MV-4-11 (cell line): ENCODE measurements at regions not wholly inside any gene's neighbourhood (a gene's known extent, or its start where the extent isn't known, plus 50 kb on each side); places are given as distances from the start of the nearest gene placed in this dataset.
"Not testable (repeated sequence)": the region's sequence is repeated elsewhere in the genome, so short reads cannot be mapped to it uniquely, and the experiment has no call there.

Source experiments
- DNase-seq: peaks from one replicate; lab custom pipeline; 2025; lab: John Stamatoyannopoulos, UW

GRCh38 chr9:714675-715074 is 126.8 kb upstream of the DMRT1 start:
- no peak for DNase-seq

- no peak for DNase-seq
These were observed 126.2 kb upstream of the DMRT1 start for GRCh38 chr9:715300-715699.

GRCh38 chr9:715743-716400 is 125.6 kb upstream of the DMRT1 start:
- no peak for DNase-seq

GRCh38 chr9:717722-718121 is 123.8 kb upstream of the DMRT1 start:
- no peak for DNase-seq

GRCh38 chr9:720239-720881 is 121.1 kb upstream of the DMRT1 start:
- no peak for DNase-seq

GRCh38 chr9:722388-722980 is 119.0 kb upstream of the DMRT1 start:
- no peak for DNase-seq

- not testable (repeated sequence) for DNase-seq
These were observed 117.0 kb upstream of the DMRT1 start for GRCh38 chr9:724461-724860.

GRCh38 chr9:726005-726404 is 115.5 kb upstream of the DMRT1 start:
- DNase-seq, result no peak

- no peak for DNase-seq
These were observed 113.7 kb upstream of the DMRT1 start for GRCh38 chr9:727767-728166.

- DNase-seq, result no peak
These were observed 113.0 kb upstream of the DMRT1 start for GRCh38 chr9:728535-728934.

- DNase-seq, result no peak
These were observed 110.0 kb upstream of the DMRT1 start for GRCh38 chr9:731474-731873.

- DNase-seq, result no peak
These were observed 106.5 kb upstream of the DMRT1 start for GRCh38 chr9:734831-735511.

- DNase-seq, result no peak
These were observed 103.9 kb upstream of the DMRT1 start for GRCh38 chr9:737400-738120.

- DNase-seq, result no peak
These were observed 103.1 kb upstream of the DMRT1 start for GRCh38 chr9:738209-738915.

- no peak for DNase-seq
These were observed 102.1 kb upstream of the DMRT1 start for GRCh38 chr9:739362-739761.

GRCh38 chr9:740221-740620 is 101.3 kb upstream of the DMRT1 start:
- DNase-seq, result no peak

- no peak for DNase-seq
These were observed 99.4 kb upstream of the DMRT1 start for GRCh38 chr9:742104-742503.

- DNase-seq, result no peak
These were observed 98.4 kb upstream of the DMRT1 start for GRCh38 chr9:742914-743589.

GRCh38 chr9:744046-744712 is 97.3 kb upstream of the DMRT1 start:
- DNase-seq, result no peak

- no peak for DNase-seq
These were observed 96.6 kb upstream of the DMRT1 start for GRCh38 chr9:744790-745484.
